ENCODE measurements at regions not wholly inside any gene's neighbourhood (a gene's known extent, or its start where the extent isn't known, plus 50 kb on each side); places are given as distances from the start of the nearest gene placed in this dataset.

DNA sequence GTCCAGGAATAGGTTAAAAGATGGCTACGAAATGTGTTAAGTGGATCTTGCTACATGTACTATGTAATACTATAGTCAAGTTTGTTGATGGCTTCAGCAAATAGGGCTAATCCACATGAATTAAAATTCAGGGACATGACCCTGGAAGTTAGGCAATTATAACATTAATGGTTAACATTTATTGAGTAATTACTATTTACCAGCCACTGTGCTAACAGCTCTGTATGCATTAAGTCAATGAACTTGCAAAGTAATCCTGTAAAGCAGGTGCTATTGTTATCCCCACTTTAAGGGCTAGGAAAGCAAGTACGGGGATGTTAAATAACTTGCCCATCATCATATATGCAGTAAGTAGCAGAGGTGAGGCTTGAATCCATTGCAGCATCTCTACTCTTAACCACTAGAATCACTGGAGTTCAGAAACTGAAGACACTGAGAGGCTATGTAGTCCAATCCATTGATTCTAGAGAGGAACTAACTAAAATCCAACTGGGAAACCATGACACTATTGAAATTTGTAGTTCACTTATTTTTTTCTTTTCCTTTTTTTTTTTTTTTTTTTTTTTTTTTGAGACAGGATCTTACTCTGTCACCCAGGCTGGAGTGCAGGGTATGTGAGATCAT lies 77.5 kb upstream of the SPINK5 start:
- ChIA-PET POLR2A (no interaction called here), CTCF (no interaction called here)
- DNase-seq (ENCODE audit: low read depth, low spot score) = no peak
- TF ChIP-seq, protein P1, sequence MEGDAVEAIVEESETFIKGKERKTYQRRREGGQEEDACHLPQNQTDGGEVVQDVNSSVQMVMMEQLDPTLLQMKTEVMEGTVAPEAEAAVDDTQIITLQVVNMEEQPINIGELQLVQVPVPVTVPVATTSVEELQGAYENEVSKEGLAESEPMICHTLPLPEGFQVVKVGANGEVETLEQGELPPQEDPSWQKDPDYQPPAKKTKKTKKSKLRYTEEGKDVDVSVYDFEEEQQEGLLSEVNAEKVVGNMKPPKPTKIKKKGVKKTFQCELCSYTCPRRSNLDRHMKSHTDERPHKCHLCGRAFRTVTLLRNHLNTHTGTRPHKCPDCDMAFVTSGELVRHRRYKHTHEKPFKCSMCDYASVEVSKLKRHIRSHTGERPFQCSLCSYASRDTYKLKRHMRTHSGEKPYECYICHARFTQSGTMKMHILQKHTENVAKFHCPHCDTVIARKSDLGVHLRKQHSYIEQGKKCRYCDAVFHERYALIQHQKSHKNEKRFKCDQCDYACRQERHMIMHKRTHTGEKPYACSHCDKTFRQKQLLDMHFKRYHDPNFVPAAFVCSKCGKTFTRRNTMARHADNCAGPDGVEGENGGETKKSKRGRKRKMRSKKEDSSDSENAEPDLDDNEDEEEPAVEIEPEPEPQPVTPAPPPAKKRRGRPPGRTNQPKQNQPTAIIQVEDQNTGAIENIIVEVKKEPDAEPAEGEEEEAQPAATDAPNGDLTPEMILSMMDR (IDR thresholded peaks at IDR 0.05; ENCODE audit: insufficient read depth, low read length, missing control alignments) = no peak
- no peak overlapping the region for H3K4me3 ChIP-seq (ENCODE audit: low read depth, low read length)

DNA sequence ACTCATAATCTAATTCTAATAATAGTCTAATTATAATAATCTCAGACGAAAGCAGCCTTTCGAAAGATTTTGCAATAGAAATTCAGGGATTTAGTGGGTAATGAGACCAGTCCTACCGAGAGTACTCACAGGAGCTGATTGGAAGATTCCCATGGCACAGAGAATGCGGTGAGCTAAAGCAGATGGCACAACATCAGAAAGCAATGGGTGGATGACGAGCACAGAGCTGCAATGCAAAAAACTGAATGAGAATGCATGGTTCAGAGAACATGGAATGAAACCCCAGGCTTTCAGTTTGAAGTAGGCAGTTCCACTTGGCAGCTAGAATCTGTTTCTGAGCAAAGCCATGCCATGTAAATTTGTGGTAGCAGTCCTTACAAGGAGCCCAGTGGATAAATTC lies 78.2 kb upstream of the SPINK5 start:
- TF ChIP-seq, protein P1 (IDR thresholded peaks at IDR 0.05; ENCODE audit: insufficient read depth, low read length, missing control alignments) = no peak
- no peak for DNase-seq (ENCODE audit: low read depth, low spot score)
- POLR2A ChIA-PET = no interaction called here
- no peak overlapping the region for H3K4me3 ChIP-seq (ENCODE audit: low read depth, low read length)
- CTCF ChIA-PET = no interaction called here

DNA sequence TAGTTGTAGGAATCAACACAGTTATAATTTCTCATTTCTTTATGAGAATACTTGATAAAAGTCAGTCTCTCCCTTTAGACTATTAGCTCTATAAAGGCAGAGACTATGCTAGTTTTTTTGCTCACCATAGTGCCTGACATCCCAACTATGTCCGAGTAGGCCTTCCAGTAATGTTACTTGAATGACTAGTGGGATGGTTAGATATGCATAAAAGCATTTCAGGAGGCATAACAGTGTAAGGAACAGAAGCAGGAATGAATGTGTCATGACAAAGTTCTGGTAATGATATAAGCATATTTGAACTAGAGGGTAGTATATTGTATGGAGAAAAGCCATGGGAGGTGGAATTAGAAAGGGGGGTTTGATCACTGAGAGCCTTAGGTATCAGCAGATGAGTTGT lies 77.4 kb upstream of the C5orf46 start:
- no peak overlapping the region for H3K4me3 ChIP-seq (ENCODE audit: low read depth, low read length)
- POLR2A ChIA-PET = no interaction called here
- TF ChIP-seq, protein P1 (IDR thresholded peaks at IDR 0.05; ENCODE audit: insufficient read depth, low read length, missing control alignments) = no peak
- DNase-seq (ENCODE audit: low read depth, low spot score) = no peak
- CTCF ChIA-PET = no interaction called here

DNA sequence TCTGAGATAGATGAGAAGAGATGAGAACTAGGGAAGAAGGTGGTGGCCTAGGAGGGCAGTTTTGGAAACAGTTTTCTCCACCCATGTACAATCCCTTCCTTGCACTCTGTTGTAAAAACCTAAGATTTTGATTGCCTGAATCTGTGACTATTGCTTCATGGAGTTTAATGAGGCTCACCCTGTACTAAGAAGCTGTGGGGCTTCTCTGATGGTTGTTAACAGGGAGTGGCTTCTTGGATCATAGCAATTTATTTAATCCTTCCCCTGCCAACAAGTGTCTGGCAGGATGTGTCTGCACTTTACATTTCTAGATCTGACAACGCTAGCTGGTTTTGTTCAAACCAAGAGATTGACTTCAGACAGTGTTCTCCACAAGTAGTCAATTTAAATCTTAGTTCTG lies 74.7 kb upstream of the C5orf46 start:
- no peak overlapping the region for H3K4me3 ChIP-seq (ENCODE audit: low read depth, low read length)
- CTCF ChIA-PET = interaction anchor here (0.7 kb wide), 1 partner anchor 225 kb away, joined by 3 read pairs; no protein-coding TSS in a partner anchor
- TF ChIP-seq, protein P1 (IDR thresholded peaks at IDR 0.05; ENCODE audit: insufficient read depth, low read length, missing control alignments) = no peak

DNA sequence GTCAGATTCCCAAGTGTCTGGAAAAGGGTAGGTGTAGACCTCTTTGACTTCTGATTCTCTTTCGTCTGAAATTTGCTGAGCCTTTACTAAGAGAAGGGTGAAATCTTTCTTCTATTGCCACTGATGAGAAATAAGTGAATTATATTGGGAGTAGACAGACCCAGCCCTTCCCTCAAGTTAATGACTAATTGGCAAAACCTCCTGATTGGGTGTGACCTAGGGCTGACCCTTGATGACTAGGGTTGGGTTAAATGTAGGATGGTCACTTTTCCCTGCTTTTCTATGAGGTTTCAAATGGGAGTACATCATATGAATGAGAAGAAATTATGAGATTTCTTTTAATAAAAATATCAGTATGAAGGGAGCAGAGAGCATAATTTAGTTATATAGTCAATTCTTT lies 73.4 kb upstream of the C5orf46 start:
- H3K4me3 ChIP-seq (ENCODE audit: low read depth, low read length) = no peak overlapping the region
- TF ChIP-seq, protein P1 (IDR thresholded peaks at IDR 0.05; ENCODE audit: insufficient read depth, low read length, missing control alignments) = no peak
- ChIA-PET CTCF (no interaction called here), POLR2A (no interaction called here)
- DNase-seq (ENCODE audit: low read depth, low spot score) = no peak

More for the DNA sequence above, 74.7 kb upstream of the C5orf46 start:
- no peak for DNase-seq (ENCODE audit: low read depth, low spot score)
- POLR2A ChIA-PET = no interaction called here

DNA sequence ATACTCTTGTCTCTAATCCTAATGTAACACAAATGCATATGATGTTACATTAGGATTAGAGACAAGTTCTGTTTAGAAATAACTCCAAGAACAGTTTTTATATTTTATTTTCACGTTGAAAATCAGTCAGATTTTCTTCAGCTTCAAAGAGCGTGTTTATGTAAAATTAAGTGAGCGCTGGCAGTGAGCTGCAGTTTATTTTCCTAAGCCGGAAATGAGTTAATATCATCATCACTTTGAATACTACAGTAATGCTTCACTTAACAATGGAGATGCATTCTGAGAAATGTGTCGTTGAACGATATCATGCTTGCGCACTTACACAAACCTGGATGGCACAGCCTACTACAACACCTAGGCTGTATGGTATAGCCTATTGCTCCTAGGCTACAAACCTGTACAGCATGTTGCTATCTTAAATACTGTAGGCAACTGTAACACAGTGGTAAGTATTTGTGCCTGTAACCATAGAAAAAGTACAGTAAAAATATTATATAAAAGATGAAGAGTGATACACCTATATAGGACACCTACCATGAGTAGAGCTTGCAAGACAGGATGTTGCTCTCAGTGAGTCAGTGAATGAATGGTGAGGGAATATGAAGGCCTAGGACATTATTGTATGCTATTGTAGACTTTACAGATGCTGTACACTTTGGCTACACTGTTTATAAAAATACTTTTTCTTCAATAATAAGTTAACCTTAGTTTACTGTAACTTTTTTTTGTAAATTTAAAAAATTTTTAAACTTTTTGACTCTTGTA lies 65.9 kb upstream of the C5orf46 start:
- no peak for DNase-seq (ENCODE audit: low read depth, low spot score)
- ChIA-PET POLR2A (no interaction called here), CTCF (interaction anchor here (1.1 kb wide), 1 partner anchor 23 kb away, joined by 6 read pairs; no protein-coding TSS in a partner anchor)
- TF ChIP-seq, protein P1 (IDR thresholded peaks at IDR 0.05; ENCODE audit: insufficient read depth, low read length, missing control alignments) = no peak
- H3K4me3 ChIP-seq (ENCODE audit: low read depth, low read length) = no peak overlapping the region

All from AG04449 (cell line).